ENCODE measurements at regions not wholly inside any gene's neighbourhood (a gene's known extent, or its start where the extent isn't known, plus 50 kb on each side); places are given as distances from the start of the nearest gene placed in this dataset.

GRCh38 chr15:39365161-39365560 lies 215.7 kb upstream of the THBS1 start:
- Histone ChIP-seq H3K4me1 (ENCODE audit: control insufficient read depth, insufficient read depth, low read length) (no peaks in the 10 kb centered on the region), H3K27ac (ENCODE audit: low read depth, low read length) (no peak overlapping the region)

GRCh38 chr15:39365873-39366272 lies 215.0 kb upstream of the THBS1 start:
- peaks cover 11% of the 10 kb centered on the region for H3K9me3 ChIP-seq (ENCODE audit: control insufficient read depth, insufficient read depth, low read depth, low read length)
- no peak overlapping the region for H3K4me3 ChIP-seq (ENCODE audit: low read depth, low read length)
- no peaks in the 10 kb centered on the region for H3K4me1 ChIP-seq (ENCODE audit: control insufficient read depth, insufficient read depth, low read length)
- no peak overlapping the region for H3K9ac ChIP-seq (ENCODE audit: low read length)
- H3K27ac ChIP-seq (ENCODE audit: low read depth, low read length), result no peak overlapping the region
- no peaks in the 10 kb centered on the region for H3K36me3 ChIP-seq (ENCODE audit: control insufficient read depth, insufficient read depth, low read length)
- H3K27me3 ChIP-seq (ENCODE audit: control insufficient read depth, insufficient read depth, low read length), result no peaks in the 10 kb centered on the region

More at GRCh38 chr15:39365161-39365560, 215.7 kb upstream of the THBS1 start:
- no peak overlapping the region for H3K4me3 ChIP-seq (ENCODE audit: low read depth, low read length)
- no peak overlapping the region for H3K9ac ChIP-seq (ENCODE audit: low read length)
- no peaks in the 10 kb centered on the region for H3K36me3 ChIP-seq (ENCODE audit: control insufficient read depth, insufficient read depth, low read length)
- peaks cover 11% of the 10 kb centered on the region for H3K9me3 ChIP-seq (ENCODE audit: control insufficient read depth, insufficient read depth, low read depth, low read length)
- no peaks in the 10 kb centered on the region for H3K27me3 ChIP-seq (ENCODE audit: control insufficient read depth, insufficient read depth, low read length)

- Histone ChIP-seq H3K9ac (ENCODE audit: low read length) (no peak overlapping the region), H3K36me3 (ENCODE audit: control insufficient read depth, insufficient read depth, low read length) (no peaks in the 10 kb centered on the region), H3K27me3 (ENCODE audit: control insufficient read depth, insufficient read depth, low read length) (no peaks in the 10 kb centered on the region), H3K27ac (ENCODE audit: low read depth, low read length) (no peak overlapping the region), H3K4me1 (ENCODE audit: control insufficient read depth, insufficient read depth, low read length) (no peaks in the 10 kb centered on the region), H3K9me3 (ENCODE audit: control insufficient read depth, insufficient read depth, low read depth, low read length) (peaks cover 26% of the 10 kb centered on the region), H3K4me3 (ENCODE audit: low read depth, low read length) (no peak overlapping the region)
Observed at GRCh38 chr15:39367596-39367995, 213.3 kb upstream of the THBS1 start.

- Histone ChIP-seq H3K9me3 (ENCODE audit: control insufficient read depth, insufficient read depth, low read depth, low read length) (peaks cover 26% of the 10 kb centered on the region), H3K9ac (ENCODE audit: low read length) (no peak overlapping the region)
Observed at GRCh38 chr15:39369768-39370167, 211.1 kb upstream of the THBS1 start.

GRCh38 chr15:39376371-39376909 lies 204.4 kb upstream of the THBS1 start:
- H3K27ac ChIP-seq (ENCODE audit: low read depth, low read length), result no peak overlapping the region
- no peak overlapping the region for H3K4me3 ChIP-seq (ENCODE audit: low read depth, low read length)
- no peaks in the 10 kb centered on the region for H3K36me3 ChIP-seq (ENCODE audit: control insufficient read depth, insufficient read depth, low read length)
- H3K27me3 ChIP-seq (ENCODE audit: control insufficient read depth, insufficient read depth, low read length), result no peaks in the 10 kb centered on the region
- peaks cover 11% of the 10 kb centered on the region for H3K9me3 ChIP-seq (ENCODE audit: control insufficient read depth, insufficient read depth, low read depth, low read length)
- no peak overlapping the region for H3K9ac ChIP-seq (ENCODE audit: low read length)
- no peaks in the 10 kb centered on the region for H3K4me1 ChIP-seq (ENCODE audit: control insufficient read depth, insufficient read depth, low read length)

More at GRCh38 chr15:39369768-39370167, 211.1 kb upstream of the THBS1 start:
- H3K36me3 ChIP-seq (ENCODE audit: control insufficient read depth, insufficient read depth, low read length), result no peaks in the 10 kb centered on the region
- H3K4me1 ChIP-seq (ENCODE audit: control insufficient read depth, insufficient read depth, low read length), result no peaks in the 10 kb centered on the region
- no peaks in the 10 kb centered on the region for H3K27me3 ChIP-seq (ENCODE audit: control insufficient read depth, insufficient read depth, low read length)
- no peak overlapping the region for H3K27ac ChIP-seq (ENCODE audit: low read depth, low read length)
- H3K4me3 ChIP-seq (ENCODE audit: low read depth, low read length), result no peak overlapping the region

DNA sequence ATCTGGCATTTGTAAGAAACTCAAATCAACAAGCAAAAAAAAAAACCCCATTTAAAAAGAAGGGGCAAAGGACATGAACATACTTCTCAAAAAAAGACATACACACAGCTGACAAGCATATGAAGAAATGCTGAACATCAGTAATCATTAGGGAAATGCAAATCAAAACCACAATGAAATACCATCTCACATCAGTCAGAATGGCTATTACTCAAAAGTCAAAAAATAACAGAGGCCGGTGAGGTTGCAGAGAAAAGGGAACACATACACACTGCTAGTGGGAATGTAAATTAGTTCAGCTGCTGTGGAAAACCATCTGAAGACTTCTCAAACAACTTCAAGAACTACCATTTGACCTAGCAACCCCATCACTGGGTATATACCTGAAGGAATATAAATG lies 199.4 kb upstream of the THBS1 start:
- H3K4me1 ChIP-seq (ENCODE audit: control insufficient read depth, insufficient read depth, low read length), result no peaks in the 10 kb centered on the region
- H3K36me3 ChIP-seq (ENCODE audit: control insufficient read depth, insufficient read depth, low read length), result no peaks in the 10 kb centered on the region
- H3K27ac ChIP-seq (ENCODE audit: low read depth, low read length), result no peak overlapping the region
- no peaks in the 10 kb centered on the region for H3K27me3 ChIP-seq (ENCODE audit: control insufficient read depth, insufficient read depth, low read length)
- no peak overlapping the region for H3K4me3 ChIP-seq (ENCODE audit: low read depth, low read length)
- no peaks in the 10 kb centered on the region; the same call in 1 of the 2 replicates for H3K9me3 ChIP-seq (ENCODE audit: control insufficient read depth, insufficient read depth, low read depth, low read length)
- no peak overlapping the region for H3K9ac ChIP-seq (ENCODE audit: low read length)

DNA sequence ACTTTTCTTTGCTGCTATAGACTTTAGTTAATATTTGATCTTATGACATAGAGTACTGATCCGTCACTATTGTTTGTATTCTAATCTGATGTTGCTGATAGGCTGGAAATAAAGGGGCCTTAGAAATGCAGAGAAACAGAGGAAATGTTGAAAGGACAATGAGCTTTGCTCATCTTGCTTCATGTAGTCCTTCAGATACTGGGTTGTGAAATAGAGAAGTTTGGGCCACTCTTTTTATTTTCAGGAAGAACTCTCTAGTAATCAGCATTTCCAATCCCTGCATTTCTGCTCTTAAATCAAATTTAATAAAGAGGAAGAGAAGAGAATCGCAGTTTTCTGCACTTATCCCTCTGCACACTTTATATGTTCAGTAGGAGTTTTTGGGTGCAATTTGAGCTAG lies 192.8 kb upstream of the THBS1 start:
- Histone ChIP-seq H3K4me1 (ENCODE audit: control insufficient read depth, insufficient read depth, low read length) (no peaks in the 10 kb centered on the region), H3K4me3 (ENCODE audit: low read depth, low read length) (no peak overlapping the region), H3K27ac (ENCODE audit: low read depth, low read length) (no peak overlapping the region)

GRCh38 chr15:39391230-39391629 lies 189.6 kb upstream of the THBS1 start:
- Histone ChIP-seq H3K27ac (ENCODE audit: low read depth, low read length) (no peak overlapping the region), H3K4me3 (ENCODE audit: low read depth, low read length) (no peak overlapping the region), H3K27me3 (ENCODE audit: control insufficient read depth, insufficient read depth, low read length) (no peaks in the 10 kb centered on the region), H3K36me3 (ENCODE audit: control insufficient read depth, insufficient read depth, low read length) (no peaks in the 10 kb centered on the region), H3K9me3 (ENCODE audit: control insufficient read depth, insufficient read depth, low read depth, low read length) (no peaks in the 10 kb centered on the region), H3K9ac (ENCODE audit: low read length) (no peak overlapping the region), H3K4me1 (ENCODE audit: control insufficient read depth, insufficient read depth, low read length) (no peaks in the 10 kb centered on the region)

More for the DNA sequence above, 192.8 kb upstream of the THBS1 start:
- Histone ChIP-seq H3K27me3 (ENCODE audit: control insufficient read depth, insufficient read depth, low read length) (no peaks in the 10 kb centered on the region), H3K9me3 (ENCODE audit: control insufficient read depth, insufficient read depth, low read depth, low read length) (no peaks in the 10 kb centered on the region; the same call in 1 of the 2 replicates), H3K36me3 (ENCODE audit: control insufficient read depth, insufficient read depth, low read length) (no peaks in the 10 kb centered on the region), H3K9ac (ENCODE audit: low read length) (no peak overlapping the region)

DNA sequence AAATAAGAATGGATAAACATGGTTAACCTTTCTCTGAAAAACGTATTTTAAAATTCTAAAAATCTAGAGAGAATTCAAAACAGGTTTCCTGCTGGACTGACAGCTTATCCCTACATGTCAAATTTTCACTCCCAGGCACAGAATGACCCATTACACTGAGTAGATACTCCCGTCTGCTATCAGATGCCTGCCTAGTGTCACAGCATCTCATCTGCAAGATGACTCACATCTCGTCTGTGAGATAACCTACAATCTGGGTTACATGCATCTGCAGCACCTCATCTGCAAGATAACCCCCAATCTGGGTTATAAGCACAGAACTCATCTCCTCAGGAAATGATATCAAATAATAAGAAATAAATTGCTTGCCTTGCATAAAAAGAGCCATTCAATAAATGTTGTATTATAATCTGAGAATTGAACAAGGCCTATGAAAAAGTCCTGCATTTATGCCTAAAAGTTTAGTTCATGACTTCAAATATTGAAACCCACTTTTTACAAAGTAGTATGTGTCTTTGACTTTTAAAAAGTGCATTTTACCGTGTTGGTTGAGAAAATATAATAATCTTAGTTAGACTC lies 188.3 kb upstream of the THBS1 start:
- H3K27me3 ChIP-seq (ENCODE audit: control insufficient read depth, insufficient read depth, low read length), result no peaks in the 10 kb centered on the region
- H3K27ac ChIP-seq (ENCODE audit: low read depth, low read length), result no peak overlapping the region
- H3K4me1 ChIP-seq (ENCODE audit: control insufficient read depth, insufficient read depth, low read length), result no peaks in the 10 kb centered on the region
- no peaks in the 10 kb centered on the region for H3K9me3 ChIP-seq (ENCODE audit: control insufficient read depth, insufficient read depth, low read depth, low read length)
- no peak overlapping the region for H3K4me3 ChIP-seq (ENCODE audit: low read depth, low read length)
- no peak overlapping the region for H3K9ac ChIP-seq (ENCODE audit: low read length)
- H3K36me3 ChIP-seq (ENCODE audit: control insufficient read depth, insufficient read depth, low read length), result no peaks in the 10 kb centered on the region

- H3K4me1 ChIP-seq (ENCODE audit: control insufficient read depth, insufficient read depth, low read length), result no peaks in the 10 kb centered on the region
- no peak overlapping the region for H3K4me3 ChIP-seq (ENCODE audit: low read depth, low read length)
- no peaks in the 10 kb centered on the region for H3K36me3 ChIP-seq (ENCODE audit: control insufficient read depth, insufficient read depth, low read length)
- H3K27me3 ChIP-seq (ENCODE audit: control insufficient read depth, insufficient read depth, low read length), result no peaks in the 10 kb centered on the region
- no peaks in the 10 kb centered on the region for H3K9me3 ChIP-seq (ENCODE audit: control insufficient read depth, insufficient read depth, low read depth, low read length)
- H3K9ac ChIP-seq (ENCODE audit: low read length), result no peak overlapping the region
- no peak overlapping the region for H3K27ac ChIP-seq (ENCODE audit: low read depth, low read length)
Observed at GRCh38 chr15:39393575-39394335, 187.1 kb upstream of the THBS1 start.

DNA sequence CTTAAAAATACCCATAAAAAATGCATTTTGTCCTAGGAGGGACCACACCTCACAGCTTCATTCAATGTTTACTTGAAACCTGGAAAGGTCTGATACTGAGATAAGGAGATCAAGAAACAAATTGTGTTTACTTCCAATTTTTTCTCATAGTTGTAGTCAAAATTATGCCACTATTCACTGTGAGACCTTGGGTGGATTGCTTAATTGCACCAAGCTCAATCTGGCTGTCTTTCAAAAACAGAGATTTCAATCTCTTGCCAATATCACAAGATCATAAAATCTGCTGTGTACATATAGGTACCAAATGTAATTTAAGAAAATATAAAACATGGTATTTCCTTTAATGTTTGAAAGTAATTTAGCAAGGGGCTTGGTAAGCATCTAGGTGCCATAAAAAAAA lies 186.4 kb upstream of the THBS1 start:
- H3K36me3 ChIP-seq (ENCODE audit: control insufficient read depth, insufficient read depth, low read length), result no peaks in the 10 kb centered on the region
- H3K27me3 ChIP-seq (ENCODE audit: control insufficient read depth, insufficient read depth, low read length), result no peaks in the 10 kb centered on the region
- no peak overlapping the region for H3K9ac ChIP-seq (ENCODE audit: low read length)
- no peaks in the 10 kb centered on the region for H3K9me3 ChIP-seq (ENCODE audit: control insufficient read depth, insufficient read depth, low read depth, low read length)
- H3K4me3 ChIP-seq (ENCODE audit: low read depth, low read length), result no peak overlapping the region
- no peak overlapping the region for H3K27ac ChIP-seq (ENCODE audit: low read depth, low read length)
- H3K4me1 ChIP-seq (ENCODE audit: control insufficient read depth, insufficient read depth, low read length), result no peaks in the 10 kb centered on the region

Data from HUES6 (cell line).